CD8-positive, alpha-beta memory T cell (primary cell): ENCODE measurements at regions not wholly inside any gene's neighbourhood (a gene's known extent, or its start where the extent isn't known, plus 50 kb on each side); places are given as distances from the start of the nearest gene placed in this dataset.

Experiments
- CTCF ChIA-PET: fragments of 350-600 bp; sonication (Branson Sonifier 250); formaldehyde crosslinking; loops from one replicate; lab custom pipeline; 2021; ENCODE audit warnings: antibody characterized with exemption; lab: Charles Lee
- POLR2A ChIA-PET: fragments of 350-600 bp; sonication (Branson Sonifier 250); formaldehyde crosslinking; loops from one replicate; lab custom pipeline; 2021; ENCODE audit warnings: antibody characterized with exemption; lab: Charles Lee
- DNase-seq, 5 donors: peaks; one replicate each; pipeline versions ENCODE4 v3.0.0 to v3.0.0-alpha.2; 2020 to 2022; ENCODE audit warnings: mixed read lengths in 1 of 5
- H3K27ac ChIP-seq: one replicate; pipeline ENCODE4 v1.7.0; 2013; ENCODE audit warnings: low read depth, mild to moderate bottlenecking, low read length, moderate library complexity
- H3K27me3 ChIP-seq: 2 replicates; pipeline ENCODE4 v1.7.0; 2013; ENCODE audit warnings: low read length, mild to moderate bottlenecking; ENCODE audit not compliant: insufficient read depth, poor library complexity, severe bottlenecking
- H3K36me3 ChIP-seq: 2 replicates; pipeline ENCODE4 v1.7.0; 2013; ENCODE audit warnings: mild to moderate bottlenecking, low read length, moderate library complexity; ENCODE audit not compliant: insufficient read depth
- H3K4me1 ChIP-seq: 2 replicates; pipeline ENCODE4 v1.7.0; 2013; ENCODE audit warnings: mild to moderate bottlenecking, low read length, moderate library complexity; ENCODE audit not compliant: insufficient read depth
- H3K4me3 ChIP-seq: 2 replicates; pipeline ENCODE4 v1.7.0; 2013; ENCODE audit warnings: mild to moderate bottlenecking, low read length
- H3K9me3 ChIP-seq: 2 replicates; pipeline ENCODE4 v1.7.0; 2013; ENCODE audit warnings: mild to moderate bottlenecking, low read length
- H3K27ac Mint-ChIP-seq, 8 donors: one replicate each; pipeline ENCODE4 v1.8.0; 2020 to 2021; ENCODE audit warnings: mixed read lengths in 8 of 8, mild to moderate bottlenecking in 6 of 8, inconsistent platforms in 3 of 8, moderate library complexity in 3 of 8
- H3K27me3 Mint-ChIP-seq, 2 donors: one replicate each; pipeline ENCODE4 v1.8.0; 2020 to 2021; ENCODE audit warnings: mixed read lengths in 2 of 2, mild to moderate bottlenecking in 1 of 2, moderate library complexity in 1 of 2
- H3K36me3 Mint-ChIP-seq, 3 donors: one replicate each; pipeline ENCODE4 v1.8.0; 2020 to 2021; ENCODE audit warnings: mixed read lengths in 3 of 3, inconsistent platforms in 1 of 3, mild to moderate bottlenecking in 1 of 3
- H3K4me1 Mint-ChIP-seq, 3 donors: one replicate each; pipeline ENCODE4 v1.8.0; 2020 to 2021; ENCODE audit warnings: mixed read lengths in 3 of 3, inconsistent platforms in 1 of 3, mild to moderate bottlenecking in 1 of 3
- H3K4me3 Mint-ChIP-seq, 7 donors: one replicate each; pipeline ENCODE4 v1.8.0; 2020 to 2021; ENCODE audit warnings: mixed read lengths in 7 of 7, mild to moderate bottlenecking in 6 of 7, moderate library complexity in 4 of 7, inconsistent platforms in 2 of 7
- H3K9me3 Mint-ChIP-seq, 5 donors: one replicate each; pipeline ENCODE4 v1.8.0; 2020 to 2022; ENCODE audit warnings: mixed read lengths in 5 of 5, mild to moderate bottlenecking in 3 of 5, moderate library complexity in 2 of 5, inconsistent platforms in 1 of 5

DNA sequence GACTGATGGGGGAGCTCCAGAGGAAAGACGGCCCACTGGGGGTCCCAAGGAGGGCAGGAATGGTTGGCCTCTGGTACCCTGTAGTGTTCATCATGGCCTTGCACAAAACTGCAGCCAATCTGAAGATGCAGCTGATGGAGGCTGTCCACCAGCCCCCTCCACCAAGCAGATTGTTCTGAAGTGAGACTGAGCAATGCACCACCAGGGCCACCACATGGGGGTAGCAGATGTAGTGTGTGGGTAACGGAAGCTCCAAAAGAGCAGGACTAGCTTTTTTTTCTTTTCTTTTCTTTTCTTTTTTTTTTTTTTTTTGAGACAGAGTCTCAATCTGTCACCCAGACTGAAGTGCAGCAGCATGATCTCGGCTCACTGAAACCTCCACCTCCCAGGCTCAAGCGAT is 181.0 kb upstream of the MYLIP start:
- H3K9me3 ChIP-seq, result no peaks in the 10 kb centered on the region
- POLR2A ChIA-PET, result no interaction called here

DNA sequence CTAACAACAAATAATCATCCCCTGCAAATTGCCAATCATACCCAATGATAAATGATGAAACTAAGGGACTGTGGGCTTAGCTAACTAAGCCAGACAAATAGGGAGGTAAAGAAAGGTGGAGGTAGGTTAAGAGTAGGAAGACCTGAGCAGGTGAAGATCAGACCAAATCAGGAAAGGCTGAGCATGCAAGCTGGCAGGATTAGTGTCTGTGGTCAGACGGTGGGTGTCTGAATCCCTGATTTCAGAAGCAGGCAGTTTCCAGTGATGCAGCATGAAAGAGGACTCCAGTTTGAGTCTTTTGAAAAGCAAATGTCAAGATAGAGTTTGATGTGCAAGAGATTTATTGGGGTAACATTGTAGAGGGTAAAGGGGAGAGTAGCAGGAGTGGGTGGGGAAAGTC is 181.4 kb upstream of the MYLIP start:
- peaks cover 0 to 3% (median 0%) of the 10 kb centered on the region in 3 donors for H3K4me1 Mint-ChIP-seq
- H3K4me3 Mint-ChIP-seq, result no peak overlapping the region
- H3K27me3 Mint-ChIP-seq, result no peaks in the 10 kb centered on the region
- no peak for DNase-seq
- H3K27ac Mint-ChIP-seq, result no peak overlapping the region
- H3K9me3 Mint-ChIP-seq, result no peaks in the 10 kb centered on the region
- Histone ChIP-seq H3K9me3 (no peaks in the 10 kb centered on the region), H3K27ac (no peak overlapping the region), H3K36me3 (no peaks in the 10 kb centered on the region), H3K4me3 (no peak overlapping the region), H3K4me1 (no peaks in the 10 kb centered on the region), H3K27me3 (peaks cover 4% of the 10 kb centered on the region)
- H3K36me3 Mint-ChIP-seq, result no peaks in the 10 kb centered on the region
- ChIA-PET CTCF (no interaction called here), POLR2A (no interaction called here)

More for the DNA sequence above, 181.0 kb upstream of the MYLIP start:
- Mint-ChIP-seq H3K4me1 (peaks cover 0 to 7% (median 0%) of the 10 kb centered on the region in 3 donors), H3K36me3 (no peaks in the 10 kb centered on the region), H3K27ac (no peak overlapping the region), H3K4me3 (no peak overlapping the region), H3K27me3 (no peaks in the 10 kb centered on the region), H3K9me3 (no peaks in the 10 kb centered on the region)
- CTCF ChIA-PET, result no interaction called here
- no peaks in the 10 kb centered on the region for H3K4me1 ChIP-seq
- no peak overlapping the region for H3K27ac ChIP-seq
- no peak for DNase-seq
- no peaks in the 10 kb centered on the region for H3K36me3 ChIP-seq
- no peak overlapping the region for H3K4me3 ChIP-seq
- H3K27me3 ChIP-seq, result no peaks in the 10 kb centered on the region

DNA sequence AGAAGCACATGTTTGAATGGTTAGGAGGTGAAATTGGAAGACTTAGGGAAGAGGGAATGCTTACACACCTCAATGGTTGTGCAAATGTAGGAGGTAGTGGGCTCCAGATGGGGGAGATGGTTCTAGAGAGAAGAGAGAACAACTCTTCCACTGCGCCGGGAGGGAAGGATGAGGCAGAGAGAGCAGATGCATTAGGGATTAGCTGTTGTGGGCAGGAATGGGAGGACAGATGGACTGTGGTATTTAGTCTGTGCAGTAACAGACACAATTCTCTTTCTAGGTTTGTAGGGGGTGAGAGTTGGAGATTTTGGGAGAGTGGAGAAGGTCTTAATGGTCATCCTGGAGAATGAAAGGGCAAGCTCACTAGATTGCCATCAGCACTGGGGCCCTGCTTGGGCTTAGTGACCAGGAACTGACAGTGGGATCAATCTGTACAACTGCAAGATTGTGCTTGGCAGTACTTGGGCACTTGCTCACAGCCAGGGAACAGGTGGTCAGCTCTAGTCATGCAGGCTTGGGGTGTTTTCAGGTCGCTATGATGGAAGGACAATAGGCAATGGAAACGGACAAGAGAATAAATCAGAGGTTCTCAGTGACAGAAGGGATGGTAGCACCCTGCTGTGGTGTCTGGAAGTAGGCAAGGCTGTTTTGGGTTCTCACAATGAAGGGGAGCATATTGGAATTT is 182.0 kb upstream of the MYLIP start:
- Mint-ChIP-seq H3K4me1 (no peaks in the 10 kb centered on the region), H3K4me3 (no peak overlapping the region), H3K27ac (no peak overlapping the region), H3K36me3 (no peaks in the 10 kb centered on the region), H3K9me3 (no peaks in the 10 kb centered on the region), H3K27me3 (no peaks in the 10 kb centered on the region)
- ChIA-PET CTCF (no interaction called here), POLR2A (no interaction called here)
- no peaks in the 10 kb centered on the region for H3K36me3 ChIP-seq
- H3K4me3 ChIP-seq, result no peak overlapping the region
- DNase-seq, result no peak
- no peaks in the 10 kb centered on the region for H3K4me1 ChIP-seq
- no peaks in the 10 kb centered on the region for H3K9me3 ChIP-seq
- no peak overlapping the region for H3K27ac ChIP-seq
- H3K27me3 ChIP-seq, result peaks cover 4% of the 10 kb centered on the region

DNA sequence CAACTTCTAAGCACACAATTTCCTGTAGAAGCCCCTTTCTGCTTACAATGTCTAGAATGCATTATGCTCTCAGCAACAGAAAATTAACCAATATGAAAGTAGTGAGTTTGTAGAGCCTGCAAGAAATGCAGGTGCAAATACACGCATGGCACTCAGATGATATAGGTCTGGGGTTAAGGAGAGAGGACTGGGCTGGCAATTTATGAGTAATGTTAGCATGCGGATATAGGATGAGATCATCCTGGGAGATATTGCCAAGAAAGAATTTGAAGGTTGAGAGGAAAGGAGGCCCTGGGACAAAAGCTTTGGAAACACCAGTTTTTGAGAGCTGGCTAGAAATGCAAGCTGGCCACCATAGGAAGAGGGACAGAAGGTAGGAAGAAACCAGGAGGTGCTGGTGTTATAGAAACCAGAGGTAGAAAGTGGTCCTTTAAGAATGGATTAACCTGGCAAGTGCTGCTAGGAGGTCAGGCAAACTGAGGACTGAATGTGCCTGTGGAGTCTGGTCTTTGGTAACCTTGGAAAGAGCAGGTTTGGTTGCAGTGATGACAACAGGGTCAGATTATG is 183.2 kb upstream of the MYLIP start:
- Histone ChIP-seq H3K36me3 (no peaks in the 10 kb centered on the region), H3K4me1 (no peaks in the 10 kb centered on the region), H3K27ac (no peak overlapping the region), H3K9me3 (no peaks in the 10 kb centered on the region), H3K27me3 (peaks cover 4% of the 10 kb centered on the region), H3K4me3 (no peak overlapping the region)
- ChIA-PET CTCF (no interaction called here), POLR2A (no interaction called here)
- no peak for DNase-seq
- Mint-ChIP-seq H3K36me3 (peaks cover 0 to 4% (median 0%) of the 10 kb centered on the region in 3 donors), H3K27ac (no peak overlapping the region), H3K27me3 (no peaks in the 10 kb centered on the region), H3K9me3 (no peaks in the 10 kb centered on the region), H3K4me1 (no peaks in the 10 kb centered on the region), H3K4me3 (no peak overlapping the region)

DNA sequence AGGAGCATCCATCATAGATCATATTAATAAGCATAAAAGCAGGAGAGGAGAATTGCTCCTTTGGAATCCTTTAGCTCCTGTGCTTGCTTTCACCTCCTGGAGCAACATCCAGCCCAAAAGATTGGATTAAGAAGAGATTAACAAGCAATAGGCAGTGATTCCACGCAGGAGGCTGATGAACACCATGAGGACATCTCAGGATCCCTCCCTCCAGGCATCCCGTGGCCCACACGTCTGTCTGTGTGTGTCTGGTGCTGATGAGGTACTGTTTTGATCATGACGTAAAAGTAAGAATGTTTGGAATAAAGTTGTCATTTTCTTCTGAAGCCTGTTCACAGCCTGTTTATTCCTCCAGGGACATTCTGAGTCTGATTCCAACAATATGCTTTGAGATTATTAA is 185.5 kb upstream of the MYLIP start:
- Histone ChIP-seq H3K36me3 (no peaks in the 10 kb centered on the region), H3K4me3 (no peak overlapping the region), H3K27ac (no peak overlapping the region), H3K4me1 (no peaks in the 10 kb centered on the region), H3K27me3 (peaks cover 4% of the 10 kb centered on the region), H3K9me3 (no peaks in the 10 kb centered on the region)
- H3K36me3 Mint-ChIP-seq, result peaks cover 0 to 7% (median 0%) of the 10 kb centered on the region in 3 donors
- no peak for DNase-seq
- no peak overlapping the region for H3K27ac Mint-ChIP-seq
- H3K27me3 Mint-ChIP-seq, result peaks cover 0 to 4% of the 10 kb centered on the region in 2 donors
- no peaks in the 10 kb centered on the region for H3K4me1 Mint-ChIP-seq
- no peak overlapping the region for H3K4me3 Mint-ChIP-seq
- no peaks in the 10 kb centered on the region for H3K9me3 Mint-ChIP-seq
- POLR2A ChIA-PET, result no interaction called here
- CTCF ChIA-PET, result no interaction called here

DNA sequence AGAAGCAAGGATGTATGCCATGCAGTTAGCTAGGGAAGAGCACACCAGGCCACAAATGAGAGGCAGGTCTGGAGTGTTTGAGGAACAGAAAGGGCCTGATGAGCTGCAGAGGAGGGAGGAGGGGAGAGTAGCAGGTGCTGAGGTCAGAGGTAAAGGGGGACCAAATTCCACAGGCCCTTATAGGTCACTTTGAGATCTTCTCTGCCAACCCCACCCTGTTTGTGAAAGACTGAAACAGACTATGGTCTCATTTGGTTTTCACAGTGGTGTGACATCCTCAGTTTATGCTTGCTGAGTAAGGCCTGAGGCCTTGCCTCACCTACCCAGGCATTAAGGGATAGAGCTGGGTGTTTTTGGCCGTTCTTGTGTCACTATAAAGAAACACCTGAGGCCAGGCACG is 187.7 kb upstream of the MYLIP start:
- peaks cover 4% of the 10 kb centered on the region for H3K27me3 ChIP-seq
- no peak for DNase-seq
- no peak overlapping the region for H3K4me3 Mint-ChIP-seq
- peaks cover 3 to 5% (median 4%) of the 10 kb centered on the region in 3 donors for H3K4me1 Mint-ChIP-seq
- H3K27me3 Mint-ChIP-seq, result peaks cover 0 to 12% of the 10 kb centered on the region in 2 donors
- H3K27ac ChIP-seq, result no peak overlapping the region
- peaks cover 0 to 3% (median 0%) of the 10 kb centered on the region in 5 donors for H3K9me3 Mint-ChIP-seq
- no peak overlapping the region for H3K27ac Mint-ChIP-seq
- ChIA-PET POLR2A (no interaction called here), CTCF (no interaction called here)
- H3K4me3 ChIP-seq, result no peak overlapping the region
- no peaks in the 10 kb centered on the region for H3K9me3 ChIP-seq
- H3K36me3 Mint-ChIP-seq, result peaks cover 0 to 7% (median 0%) of the 10 kb centered on the region in 3 donors
- H3K4me1 ChIP-seq, result no peaks in the 10 kb centered on the region
- H3K36me3 ChIP-seq, result no peaks in the 10 kb centered on the region

DNA sequence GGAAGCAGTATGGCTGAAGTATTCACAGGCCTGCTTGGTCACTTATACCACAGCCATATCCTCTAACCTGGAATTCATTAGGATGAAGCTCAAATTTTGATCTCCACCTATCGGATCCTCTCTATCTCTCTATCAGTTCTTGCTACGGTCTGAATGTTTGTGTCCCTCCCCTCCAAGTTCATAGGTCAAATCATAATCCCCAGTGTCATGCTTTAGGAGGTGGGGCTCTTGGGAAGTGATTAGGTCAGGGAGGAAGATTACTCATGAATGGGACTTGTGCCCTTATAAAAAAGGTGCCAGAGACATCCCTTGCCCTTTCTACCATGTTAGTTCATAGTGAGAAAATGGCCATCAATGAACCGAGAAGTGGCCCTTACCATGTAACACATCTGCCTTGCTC is 190.8 kb upstream of the MYLIP start:
- no peak overlapping the region for H3K4me3 Mint-ChIP-seq
- DNase-seq, result no peak
- no peaks in the 10 kb centered on the region for H3K9me3 ChIP-seq

DNA sequence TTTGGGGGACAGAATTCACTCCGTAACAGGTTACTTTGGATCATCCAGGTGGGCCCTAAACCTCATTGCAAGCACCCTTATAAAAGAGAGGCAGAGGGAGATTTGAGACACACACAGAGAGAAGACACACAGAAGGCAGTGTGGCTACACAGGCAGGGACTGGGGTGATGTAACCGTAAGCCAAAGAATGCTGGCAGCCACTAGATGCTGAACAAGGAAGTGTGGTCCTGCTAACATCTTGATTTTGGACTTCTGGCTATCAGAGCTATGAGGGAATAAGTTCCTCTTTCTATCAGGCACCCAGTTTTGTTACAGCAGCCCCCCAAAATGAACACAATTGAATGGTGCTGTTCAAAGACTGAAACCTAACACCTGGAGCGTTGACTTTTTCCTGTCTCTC is 191.3 kb upstream of the MYLIP start:
- no peaks in the 10 kb centered on the region for H3K36me3 ChIP-seq
- CTCF ChIA-PET, result no interaction called here

More for the DNA sequence above, 190.8 kb upstream of the MYLIP start:
- Mint-ChIP-seq H3K36me3 (peaks cover 0 to 7% (median 0%) of the 10 kb centered on the region in 3 donors), H3K27me3 (peaks cover 9 to 12% of the 10 kb centered on the region in 2 donors), H3K9me3 (peaks cover 0 to 3% (median 0%) of the 10 kb centered on the region in 5 donors), H3K4me1 (peaks cover 3 to 6% (median 4%) of the 10 kb centered on the region in 3 donors), H3K27ac (no peak overlapping the region)
- Histone ChIP-seq H3K27ac (no peak overlapping the region), H3K4me1 (no peaks in the 10 kb centered on the region), H3K27me3 (peaks cover 4% of the 10 kb centered on the region), H3K4me3 (no peak overlapping the region), H3K36me3 (no peaks in the 10 kb centered on the region)
- CTCF ChIA-PET, result no interaction called here
- POLR2A ChIA-PET, result no interaction called here

More for the DNA sequence above, 191.3 kb upstream of the MYLIP start:
- no peak overlapping the region for H3K4me3 Mint-ChIP-seq
- H3K27me3 Mint-ChIP-seq, result peaks cover 9 to 12% of the 10 kb centered on the region in 2 donors
- Histone ChIP-seq H3K27ac (no peak overlapping the region), H3K27me3 (peaks cover under 1% of the 10 kb centered on the region), H3K4me1 (no peaks in the 10 kb centered on the region), H3K4me3 (no peak overlapping the region), H3K9me3 (no peaks in the 10 kb centered on the region)
- peaks cover 0 to 8% (median 0%) of the 10 kb centered on the region in 3 donors for H3K36me3 Mint-ChIP-seq
- H3K4me1 Mint-ChIP-seq, result peaks cover 3 to 6% (median 4%) of the 10 kb centered on the region in 3 donors
- H3K9me3 Mint-ChIP-seq, result peaks cover 0 to 4% (median 1%) of the 10 kb centered on the region in 5 donors
- peak overlapping the region in 1 of 8 donors; percentile 11 for H3K27ac Mint-ChIP-seq
- POLR2A ChIA-PET, result no interaction called here
- DNase-seq, result no peak
